PC-3 (cell line): ENCODE measurements at regions not wholly inside any gene's neighbourhood (a gene's known extent, or its start where the extent isn't known, plus 50 kb on each side); places are given as distances from the start of the nearest gene placed in this dataset.

Experiments used
- ATAC-seq: fragments of 200-7000 bp; cut with Tn5 transposase; 2 replicates; pipeline ENCODE4 v1.9.1; 2020; ENCODE audit warnings: mild to moderate bottlenecking, moderate library complexity
- BruUV-seq: library from RNA; stranded (reverse); fragments of 400-500 nt; replicated peaks from 2 replicates; lab custom pipeline; 2021; lab: Mats Ljungman, UMichigan
- CTCF ChIA-PET: fragments of 300-600 bp; sonication (Branson Sonifier 250); formaldehyde crosslinking; loops from one replicate; lab custom pipeline; 2022; ENCODE audit warnings: antibody characterized with exemption; lab: Charles Lee
- POLR2A ChIA-PET: fragments of 300-600 bp; sonication (Branson Sonifier 250); formaldehyde crosslinking; loops from one replicate; lab custom pipeline; 2022; ENCODE audit warnings: antibody characterized with exemption; ENCODE audit not compliant: unreplicated experiment; lab: Charles Lee
- DNase-seq: peaks from one replicate; pipeline ENCODE4 v3.0.0-alpha.2; 2015
- H2AFZ ChIP-seq: fragments of 300-600 bp; sonication (generic); 2 replicates; pipeline ENCODE4 v1.6.0; 2016; ENCODE audit warnings: antibody characterized with exemption, low read length
- H3F3A ChIP-seq: fragments of 300-600 bp; sonication (generic); one replicate; pipeline ENCODE4 v1.6.0; 2017; ENCODE audit warnings: antibody characterized with exemption, low read length, control low read depth, mild to moderate bottlenecking; ENCODE audit not compliant: unreplicated experiment
- H3K27ac ChIP-seq: fragments of 300-600 bp; sonication (generic); 2 replicates; pipeline ENCODE4 v1.5.1; 2016; ENCODE audit warnings: mild to moderate bottlenecking, low read length
- H3K27me3 ChIP-seq: fragments of 300-600 bp; sonication (generic); 2 replicates; pipeline ENCODE4 v1.6.1; 2016; ENCODE audit warnings: low read length, mixed read lengths
- H3K36me3 ChIP-seq: fragments of 300-600 bp; sonication (generic); 2 replicates; pipeline ENCODE4 v1.6.1; 2016; ENCODE audit warnings: low read depth, mixed run types, low read length, mixed read lengths
- H3K4me1 ChIP-seq: fragments of 300-600 bp; sonication (generic); 2 replicates; pipeline ENCODE4 v1.5.1; 2016; ENCODE audit warnings: low read length; ENCODE audit not compliant: insufficient read depth
- H3K4me2 ChIP-seq: fragments of 300-600 bp; sonication (generic); 2 replicates; pipeline ENCODE4 v1.6.0; 2016; ENCODE audit warnings: low read length
- H3K4me3 ChIP-seq: fragments of 300-600 bp; sonication (generic); 2 replicates; pipeline ENCODE4 v1.5.1; 2016; ENCODE audit warnings: mild to moderate bottlenecking, low read length, mixed read lengths
- H3K79me2 ChIP-seq: fragments of 300-600 bp; sonication (generic); 2 replicates; pipeline ENCODE4 v1.6.1; 2017; ENCODE audit warnings: low read length, mixed read lengths
- H3K9ac ChIP-seq: fragments of 300-600 bp; sonication (generic); 2 replicates; pipeline ENCODE4 v1.6.0; 2016; ENCODE audit warnings: mild to moderate bottlenecking, low read length
- H3K9me2 ChIP-seq: fragments of 300-600 bp; sonication (generic); replicated peaks from 2 replicates; pipeline ENCODE4 v1.6.1; 2016; ENCODE audit warnings: mixed run types, low read length, mixed read lengths
- H3K9me3 ChIP-seq: fragments of 300-600 bp; sonication (generic); 2 replicates; pipeline ENCODE4 v1.6.1; 2016; ENCODE audit warnings: low read length, mixed read lengths
- H4K20me1 ChIP-seq: fragments of 300-600 bp; sonication (generic); 2 replicates; pipeline ENCODE4 v1.6.1; 2016; ENCODE audit warnings: low read length, mixed read lengths
- CTCF ChIP-seq: fragments of 300-600 bp; sonication (generic); conservative IDR thresholded peaks from 2 replicates; pipeline ENCODE4 v1.5.1; 2017; ENCODE audit warnings: antibody characterized with exemption, low read depth, mild to moderate bottlenecking, low read length
- EZH2 ChIP-seq: fragments of 300-600 bp; sonication (generic); IDR thresholded peaks from one replicate; pipeline ENCODE4 v1.6.1; 2017; ENCODE audit warnings: antibody characterized with exemption, mild to moderate bottlenecking, low read length; ENCODE audit not compliant: unreplicated experiment
- EZH2phosphoT487 ChIP-seq: fragments of 300-600 bp; sonication (generic); IDR thresholded peaks from 2 replicates; pipeline ENCODE4 v1.6.1; 2018; ENCODE audit warnings: mild to moderate bottlenecking, antibody characterized with exemption, low read length, borderline replicate concordance
- intact Hi-C: fragments of 100-400 bp; cut with micrococcal nuclease; formaldehyde crosslinking; loops from 2 replicates; pipeline ENCODE4 v1.9.0; 2023

GRCh38 chr16:64182985-64183384 lies 938.9 kb downstream of the CDH11 start:
- Histone ChIP-seq H3K9me3 (no peaks in the 10 kb centered on the region), H3K4me1 (no peaks in the 10 kb centered on the region), H3K9ac (no peak overlapping the region), H3F3A (no peaks in the 10 kb centered on the region), H3K27me3 (no peaks in the 10 kb centered on the region), H3K27ac (no peak overlapping the region), H2AFZ (no peak overlapping the region), H4K20me1 (no peaks in the 10 kb centered on the region), H3K9me2 (no peaks in the 10 kb centered on the region), H3K4me3 (no peak overlapping the region), H3K36me3 (no peaks in the 10 kb centered on the region), H3K4me2 (no peak overlapping the region), H3K79me2 (no peaks in the 10 kb centered on the region)
- ATAC-seq, result no peak
- intact Hi-C loops, result no loop called here
- ChIA-PET POLR2A (no interaction called here), CTCF (no interaction called here)
- no TSS peak for BruUV-seq
- no peak for DNase-seq
- TF ChIP-seq EZH2 (no peak), EZH2phosphoT487 (no peak), CTCF (no peak)

GRCh38 chr16:64181271-64181925 lies 940.5 kb downstream of the CDH11 start:
- POLR2A ChIA-PET, result no interaction called here
- no peaks in the 10 kb centered on the region for H3K79me2 ChIP-seq
- H3K9me3 ChIP-seq, result no peaks in the 10 kb centered on the region
- H2AFZ ChIP-seq, result no peak overlapping the region
- H3K4me3 ChIP-seq, result no peak overlapping the region
- DNase-seq, result no peak
- no TSS peak for BruUV-seq
- H3K4me1 ChIP-seq, result no peaks in the 10 kb centered on the region
- H3K4me2 ChIP-seq, result no peak overlapping the region
- intact Hi-C loops, result no loop called here
- no peak for TF ChIP-seq EZH2phosphoT487
- TF ChIP-seq EZH2, result no peak
- no peak for TF ChIP-seq CTCF
- H3F3A ChIP-seq, result no peaks in the 10 kb centered on the region
- no peak overlapping the region for H3K9ac ChIP-seq
- no peaks in the 10 kb centered on the region for H3K36me3 ChIP-seq
- CTCF ChIA-PET, result no interaction called here
- H3K27me3 ChIP-seq, result no peaks in the 10 kb centered on the region
- ATAC-seq, result no peak
- H3K9me2 ChIP-seq, result no peaks in the 10 kb centered on the region
- no peak overlapping the region for H3K27ac ChIP-seq
- no peaks in the 10 kb centered on the region for H4K20me1 ChIP-seq

- H3K9me2 ChIP-seq, result no peaks in the 10 kb centered on the region
- no peak for ATAC-seq
- H3K36me3 ChIP-seq, result no peaks in the 10 kb centered on the region
- no peaks in the 10 kb centered on the region for H3K27me3 ChIP-seq
- H3K79me2 ChIP-seq, result no peaks in the 10 kb centered on the region
- ChIA-PET CTCF (no interaction called here), POLR2A (no interaction called here)
- TF ChIP-seq CTCF, result no peak
- no peak for TF ChIP-seq EZH2
- no peak for TF ChIP-seq EZH2phosphoT487
- no peaks in the 10 kb centered on the region for H3F3A ChIP-seq
- intact Hi-C loops, result no loop called here
- BruUV-seq, result no TSS peak
- no peak overlapping the region for H3K4me3 ChIP-seq
- H3K9ac ChIP-seq, result no peak overlapping the region
- no peak overlapping the region for H3K27ac ChIP-seq
- DNase-seq, result no peak
- no peaks in the 10 kb centered on the region for H3K9me3 ChIP-seq
- no peak overlapping the region for H2AFZ ChIP-seq
- no peak overlapping the region for H3K4me2 ChIP-seq
- H3K4me1 ChIP-seq, result no peaks in the 10 kb centered on the region
- no peaks in the 10 kb centered on the region for H4K20me1 ChIP-seq
Observed at GRCh38 chr16:64180136-64180900, 941.5 kb downstream of the CDH11 start.
